ENCODE measurements at regions not wholly inside any gene's neighbourhood (a gene's known extent, or its start where the extent isn't known, plus 50 kb on each side); places are given as distances from the start of the nearest gene placed in this dataset.

- no peak for TF ChIP-seq CTCF (IDR thresholded peaks at IDR 0.05)
- no peak for TF ChIP-seq POLR2A (IDR thresholded peaks at IDR 0.05)
These were observed 688.3 kb upstream of the LMCD1 start for GRCh38 chr3:7813365-7813764.

Data from heart left ventricle (tissue), 13 donors.